ENCODE measurements at regions not wholly inside any gene's neighbourhood (a gene's known extent, or its start where the extent isn't known, plus 50 kb on each side); places are given as distances from the start of the nearest gene placed in this dataset.
A peak's percentile ranks its signal among the peaks of the same experiment; 100 is the strongest.

- Histone ChIP-seq H3K27ac (peak overlapping the region in 2 of 4 donors; percentile 30 to 67), H3K9me3 (no peaks in the 10 kb centered on the region), H3K4me1 (peaks cover 0 to 40% (median 6%) of the 10 kb centered on the region in 3 donors), H3K4me3 (no peak overlapping the region), H3K27me3 (no peaks in the 10 kb centered on the region), H3K36me3 (no peaks in the 10 kb centered on the region)
- intact Hi-C loops (cut with DNase I), result loop anchor here (5.0 to 10.0 kb wide), 2 partner anchors 169 to 393 kb away; no protein-coding TSS in a partner anchor
- WGBS, 2 donors, result 71 to 73% methylated on average over 6 to 7 of the region's 7 CpGs
- TF ChIP-seq CTCF (IDR thresholded peaks at IDR 0.05), result no peak
- TF ChIP-seq POLR2A (IDR thresholded peaks at IDR 0.05), result no peak
- DNase-seq, result no peak
Observed at GRCh38 chr2:177331466-177331997, 61.0 kb upstream of the AGPS start.

- H3K9me3 ChIP-seq, result no peaks in the 10 kb centered on the region
- 23 to 29% methylated on average over 9 of the region's 9 CpGs for WGBS, 2 donors
- TF ChIP-seq CTCF (IDR thresholded peaks at IDR 0.05) (peak in 5 of 6 experiments; percentile 58 to 78 (median 70)), POLR2A (IDR thresholded peaks at IDR 0.05) (no peak)
- H3K4me1 ChIP-seq, result peaks cover 0 to 33% (median 3%) of the 10 kb centered on the region in 3 donors
- H3K36me3 ChIP-seq, result no peaks in the 10 kb centered on the region
- no peak for DNase-seq
- intact Hi-C loops (cut with DNase I), result loop anchor here (5.0 to 10.0 kb wide), 2 partner anchors 170 to 392 kb away; no protein-coding TSS in a partner anchor
- peak overlapping the region in 2 of 4 donors; percentile 6 to 25 for H3K4me3 ChIP-seq
- peak overlapping the region in 3 of 4 donors; percentile 30 to 67 (median 30) for H3K27ac ChIP-seq
- H3K27me3 ChIP-seq, result no peaks in the 10 kb centered on the region
Observed at GRCh38 chr2:177332026-177332991, 60.3 kb upstream of the AGPS start.

- Histone ChIP-seq H3K36me3 (no peaks in the 10 kb centered on the region), H3K9me3 (no peaks in the 10 kb centered on the region), H3K27ac (peak overlapping the region in 1 of 4 donors; percentile 30), H3K4me3 (no peak overlapping the region), H3K27me3 (no peaks in the 10 kb centered on the region), H3K4me1 (peaks cover 0 to 31% (median 3%) of the 10 kb centered on the region in 3 donors)
- WGBS, 2 donors, result 61 to 63% methylated on average over 5 of the region's 5 CpGs
- TF ChIP-seq CTCF (IDR thresholded peaks at IDR 0.05) (no peak), POLR2A (IDR thresholded peaks at IDR 0.05) (no peak)
- intact Hi-C loops (cut with DNase I), result loop anchor here (5.0 to 10.0 kb wide), 2 partner anchors 171 to 392 kb away; no protein-coding TSS in a partner anchor
- no peak for DNase-seq
Observed at GRCh38 chr2:177332992-177333388, 59.6 kb upstream of the AGPS start.

GRCh38 chr2:177334940-177335543 is 57.5 kb upstream of the AGPS start:
- Histone ChIP-seq H3K36me3 (no peaks in the 10 kb centered on the region), H3K4me1 (peaks cover 0 to 31% (median 3%) of the 10 kb centered on the region in 3 donors), H3K4me3 (no peak overlapping the region), H3K9me3 (no peaks in the 10 kb centered on the region), H3K27ac (no peak overlapping the region), H3K27me3 (no peaks in the 10 kb centered on the region)
- intact Hi-C loops (cut with DNase I), result loop anchor here (5.0 to 10.0 kb wide), 3 partner anchors 77 to 390 kb away; no protein-coding TSS in a partner anchor
- DNase-seq, result no peak
- 33 to 36% methylated on average over 2 of the region's 2 CpGs for WGBS, 2 donors
- no peak for TF ChIP-seq POLR2A (IDR thresholded peaks at IDR 0.05)
- TF ChIP-seq CTCF (IDR thresholded peaks at IDR 0.05), result peak; percentile 82 to 97 (median 94)
